ENCODE measurements at regions not wholly inside any gene's neighbourhood (a gene's known extent, or its start where the extent isn't known, plus 50 kb on each side); places are given as distances from the start of the nearest gene placed in this dataset.

DNA sequence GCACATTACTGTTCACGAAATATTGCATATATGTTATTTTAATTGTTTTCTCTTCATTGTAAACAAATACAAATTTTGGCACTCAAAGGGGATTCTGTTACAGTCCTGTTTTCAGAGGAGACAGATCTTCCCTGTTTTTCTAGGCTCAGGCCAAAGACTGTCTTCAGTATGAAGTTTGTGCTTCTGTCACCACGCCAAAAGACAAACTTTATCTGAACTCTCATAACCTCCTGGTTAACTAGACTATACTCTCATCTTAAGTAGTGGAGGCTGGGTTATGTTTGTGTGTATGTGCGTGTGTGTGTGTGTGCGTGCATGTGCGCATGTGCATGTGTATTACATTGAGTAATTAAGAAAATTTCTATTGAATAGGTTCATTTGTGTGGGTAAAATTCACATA, 676.8 kb upstream of the HS3ST1 start (continued):
- TF ChIP-seq, protein P1, sequence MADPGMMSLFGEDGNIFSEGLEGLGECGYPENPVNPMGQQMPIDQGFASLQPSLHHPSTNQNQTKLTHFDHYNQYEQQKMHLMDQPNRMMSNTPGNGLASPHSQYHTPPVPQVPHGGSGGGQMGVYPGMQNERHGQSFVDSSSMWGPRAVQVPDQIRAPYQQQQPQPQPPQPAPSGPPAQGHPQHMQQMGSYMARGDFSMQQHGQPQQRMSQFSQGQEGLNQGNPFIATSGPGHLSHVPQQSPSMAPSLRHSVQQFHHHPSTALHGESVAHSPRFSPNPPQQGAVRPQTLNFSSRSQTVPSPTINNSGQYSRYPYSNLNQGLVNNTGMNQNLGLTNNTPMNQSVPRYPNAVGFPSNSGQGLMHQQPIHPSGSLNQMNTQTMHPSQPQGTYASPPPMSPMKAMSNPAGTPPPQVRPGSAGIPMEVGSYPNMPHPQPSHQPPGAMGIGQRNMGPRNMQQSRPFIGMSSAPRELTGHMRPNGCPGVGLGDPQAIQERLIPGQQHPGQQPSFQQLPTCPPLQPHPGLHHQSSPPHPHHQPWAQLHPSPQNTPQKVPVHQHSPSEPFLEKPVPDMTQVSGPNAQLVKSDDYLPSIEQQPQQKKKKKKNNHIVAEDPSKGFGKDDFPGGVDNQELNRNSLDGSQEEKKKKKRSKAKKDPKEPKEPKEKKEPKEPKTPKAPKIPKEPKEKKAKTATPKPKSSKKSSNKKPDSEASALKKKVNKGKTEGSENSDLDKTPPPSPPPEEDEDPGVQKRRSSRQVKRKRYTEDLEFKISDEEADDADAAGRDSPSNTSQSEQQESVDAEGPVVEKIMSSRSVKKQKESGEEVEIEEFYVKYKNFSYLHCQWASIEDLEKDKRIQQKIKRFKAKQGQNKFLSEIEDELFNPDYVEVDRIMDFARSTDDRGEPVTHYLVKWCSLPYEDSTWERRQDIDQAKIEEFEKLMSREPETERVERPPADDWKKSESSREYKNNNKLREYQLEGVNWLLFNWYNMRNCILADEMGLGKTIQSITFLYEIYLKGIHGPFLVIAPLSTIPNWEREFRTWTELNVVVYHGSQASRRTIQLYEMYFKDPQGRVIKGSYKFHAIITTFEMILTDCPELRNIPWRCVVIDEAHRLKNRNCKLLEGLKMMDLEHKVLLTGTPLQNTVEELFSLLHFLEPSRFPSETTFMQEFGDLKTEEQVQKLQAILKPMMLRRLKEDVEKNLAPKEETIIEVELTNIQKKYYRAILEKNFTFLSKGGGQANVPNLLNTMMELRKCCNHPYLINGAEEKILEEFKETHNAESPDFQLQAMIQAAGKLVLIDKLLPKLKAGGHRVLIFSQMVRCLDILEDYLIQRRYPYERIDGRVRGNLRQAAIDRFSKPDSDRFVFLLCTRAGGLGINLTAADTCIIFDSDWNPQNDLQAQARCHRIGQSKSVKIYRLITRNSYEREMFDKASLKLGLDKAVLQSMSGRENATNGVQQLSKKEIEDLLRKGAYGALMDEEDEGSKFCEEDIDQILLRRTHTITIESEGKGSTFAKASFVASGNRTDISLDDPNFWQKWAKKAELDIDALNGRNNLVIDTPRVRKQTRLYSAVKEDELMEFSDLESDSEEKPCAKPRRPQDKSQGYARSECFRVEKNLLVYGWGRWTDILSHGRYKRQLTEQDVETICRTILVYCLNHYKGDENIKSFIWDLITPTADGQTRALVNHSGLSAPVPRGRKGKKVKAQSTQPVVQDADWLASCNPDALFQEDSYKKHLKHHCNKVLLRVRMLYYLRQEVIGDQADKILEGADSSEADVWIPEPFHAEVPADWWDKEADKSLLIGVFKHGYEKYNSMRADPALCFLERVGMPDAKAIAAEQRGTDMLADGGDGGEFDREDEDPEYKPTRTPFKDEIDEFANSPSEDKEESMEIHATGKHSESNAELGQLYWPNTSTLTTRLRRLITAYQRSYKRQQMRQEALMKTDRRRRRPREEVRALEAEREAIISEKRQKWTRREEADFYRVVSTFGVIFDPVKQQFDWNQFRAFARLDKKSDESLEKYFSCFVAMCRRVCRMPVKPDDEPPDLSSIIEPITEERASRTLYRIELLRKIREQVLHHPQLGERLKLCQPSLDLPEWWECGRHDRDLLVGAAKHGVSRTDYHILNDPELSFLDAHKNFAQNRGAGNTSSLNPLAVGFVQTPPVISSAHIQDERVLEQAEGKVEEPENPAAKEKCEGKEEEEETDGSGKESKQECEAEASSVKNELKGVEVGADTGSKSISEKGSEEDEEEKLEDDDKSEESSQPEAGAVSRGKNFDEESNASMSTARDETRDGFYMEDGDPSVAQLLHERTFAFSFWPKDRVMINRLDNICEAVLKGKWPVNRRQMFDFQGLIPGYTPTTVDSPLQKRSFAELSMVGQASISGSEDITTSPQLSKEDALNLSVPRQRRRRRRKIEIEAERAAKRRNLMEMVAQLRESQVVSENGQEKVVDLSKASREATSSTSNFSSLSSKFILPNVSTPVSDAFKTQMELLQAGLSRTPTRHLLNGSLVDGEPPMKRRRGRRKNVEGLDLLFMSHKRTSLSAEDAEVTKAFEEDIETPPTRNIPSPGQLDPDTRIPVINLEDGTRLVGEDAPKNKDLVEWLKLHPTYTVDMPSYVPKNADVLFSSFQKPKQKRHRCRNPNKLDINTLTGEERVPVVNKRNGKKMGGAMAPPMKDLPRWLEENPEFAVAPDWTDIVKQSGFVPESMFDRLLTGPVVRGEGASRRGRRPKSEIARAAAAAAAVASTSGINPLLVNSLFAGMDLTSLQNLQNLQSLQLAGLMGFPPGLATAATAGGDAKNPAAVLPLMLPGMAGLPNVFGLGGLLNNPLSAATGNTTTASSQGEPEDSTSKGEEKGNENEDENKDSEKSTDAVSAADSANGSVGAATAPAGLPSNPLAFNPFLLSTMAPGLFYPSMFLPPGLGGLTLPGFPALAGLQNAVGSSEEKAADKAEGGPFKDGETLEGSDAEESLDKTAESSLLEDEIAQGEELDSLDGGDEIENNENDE (IDR thresholded peaks at IDR 0.05; ENCODE audit: insufficient replicate concordance, low read length) = no peak
- no peak for TF ChIP-seq SP1 (IDR thresholded peaks at IDR 0.05; ENCODE audit: low read depth, low read length)
- no peak for TF ChIP-seq BRCA1 (IDR thresholded peaks at IDR 0.05; ENCODE audit: low read depth, low read length)
- TF ChIP-seq MAFK (IDR thresholded peaks at IDR 0.05; ENCODE audit: low read depth, low read length) = no peak
- TF ChIP-seq SIN3A (conservative IDR thresholded peaks at IDR 0.05 in 1 of 2, IDR thresholded peaks at IDR 0.05 in 1 of 2; ENCODE audit: low read depth in 1 of 2, low read length in 2 of 2) = no peak
- TF ChIP-seq, protein P2, sequence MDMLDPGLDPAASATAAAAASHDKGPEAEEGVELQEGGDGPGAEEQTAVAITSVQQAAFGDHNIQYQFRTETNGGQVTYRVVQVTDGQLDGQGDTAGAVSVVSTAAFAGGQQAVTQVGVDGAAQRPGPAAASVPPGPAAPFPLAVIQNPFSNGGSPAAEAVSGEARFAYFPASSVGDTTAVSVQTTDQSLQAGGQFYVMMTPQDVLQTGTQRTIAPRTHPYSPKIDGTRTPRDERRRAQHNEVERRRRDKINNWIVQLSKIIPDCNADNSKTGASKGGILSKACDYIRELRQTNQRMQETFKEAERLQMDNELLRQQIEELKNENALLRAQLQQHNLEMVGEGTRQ (IDR thresholded peaks at IDR 0.05; ENCODE audit: low read length) = no peak
- TF ChIP-seq PHF8 (conservative IDR thresholded peaks at IDR 0.05; ENCODE audit: low read depth, low read length) = no peak
- TF ChIP-seq TAF7 (optimal IDR thresholded peaks at IDR 0.05; ENCODE audit: borderline replicate concordance, low read depth, low read length) = no peak
